KMS-11 (cell line): ENCODE measurements at regions not wholly inside any gene's neighbourhood (a gene's known extent, or its start where the extent isn't known, plus 50 kb on each side); places are given as distances from the start of the nearest gene placed in this dataset.

Experiments
- H2AFZ ChIP-seq: fragments of 200-600 bp; sonication (generic); 2 replicates; pipeline ENCODE4 v1.6.1; 2016; ENCODE audit warnings: antibody characterized with exemption, mixed run types, low read depth
- H3K27ac ChIP-seq: fragments of 200-600 bp; sonication (generic); 2 replicates; pipeline ENCODE4 v1.6.1; 2016; ENCODE audit warnings: mild to moderate bottlenecking, mixed run types
- H3K27me3 ChIP-seq: fragments of 200-600 bp; sonication (generic); 2 replicates; pipeline ENCODE4 v1.6.1; 2017; ENCODE audit warnings: mild to moderate bottlenecking, low read depth, mixed run types, moderate library complexity; ENCODE audit not compliant: insufficient read depth
- H3K36me3 ChIP-seq: fragments of 200-600 bp; sonication (generic); 2 replicates; pipeline ENCODE4 v1.6.1; 2017; ENCODE audit warnings: mild to moderate bottlenecking, mixed run types; ENCODE audit not compliant: insufficient read depth
- H3K4me1 ChIP-seq: fragments of 200-600 bp; sonication (generic); 2 replicates; pipeline ENCODE4 v1.6.1; 2016; ENCODE audit warnings: mild to moderate bottlenecking, low read depth, mixed run types; ENCODE audit not compliant: poor library complexity, severe bottlenecking
- H3K4me2 ChIP-seq: fragments of 200-600 bp; sonication (generic); 2 replicates; pipeline ENCODE4 v1.7.0; 2016; ENCODE audit warnings: mild to moderate bottlenecking, mixed run types
- H3K4me3 ChIP-seq: fragments of 200-600 bp; sonication (generic); IDR thresholded peaks from 2 replicates; pipeline ENCODE4 v1.6.1; 2017; ENCODE audit warnings: low read depth, low read length, mixed read lengths; ENCODE audit not compliant: insufficient read depth
- H3K79me2 ChIP-seq: fragments of 200-600 bp; sonication (generic); 2 replicates; pipeline ENCODE4 v1.6.1; 2016; ENCODE audit warnings: low read depth, mixed run types; ENCODE audit not compliant: insufficient read depth
- H3K9ac ChIP-seq: fragments of 200-600 bp; sonication (generic); 2 replicates; pipeline ENCODE4 v1.6.1; 2016; ENCODE audit warnings: mild to moderate bottlenecking, mixed run types
- H4K20me1 ChIP-seq: fragments of 200-600 bp; sonication (generic); 2 replicates; pipeline ENCODE4 v1.6.1; 2016; ENCODE audit warnings: mild to moderate bottlenecking, mixed run types; ENCODE audit not compliant: insufficient read depth
- TF ChIP-seq, protein P1 (sequence below): fragments of 200-600 bp; sonication (generic); conservative IDR thresholded peaks from 2 replicates; pipeline ENCODE4 v1.6.1; 2017; ENCODE audit warnings: low read depth, mild to moderate bottlenecking, antibody characterized with exemption, low read length, moderate library complexity, mixed read lengths

DNA sequence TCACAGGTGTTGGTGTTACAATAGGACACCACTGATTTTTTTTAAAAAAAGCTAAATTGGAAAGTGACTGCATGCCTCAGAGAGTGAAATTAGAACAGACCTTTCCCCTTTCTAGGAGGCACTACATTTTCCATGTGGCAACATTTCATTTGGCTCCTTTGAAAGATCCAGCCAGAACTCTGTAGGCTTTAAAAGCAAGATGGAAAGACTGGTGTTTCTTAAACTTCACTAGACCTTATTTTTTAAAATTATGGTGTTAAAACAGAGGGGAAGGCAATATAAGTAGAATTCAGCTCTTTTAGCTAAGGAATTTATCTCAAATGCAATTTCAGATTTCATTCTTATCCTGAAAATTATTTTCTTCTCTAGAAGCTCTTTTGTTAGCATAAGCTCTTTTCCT, 317.6 kb upstream of the TGFBR2 start:
- Histone ChIP-seq H4K20me1 (no peaks in the 10 kb centered on the region), H3K79me2 (no peaks in the 10 kb centered on the region), H3K4me1 (no peaks in the 10 kb centered on the region), H2AFZ (no peak overlapping the region), H3K4me2 (no peak overlapping the region), H3K36me3 (no peaks in the 10 kb centered on the region), H3K9ac (no peak overlapping the region), H3K27ac (no peak overlapping the region), H3K27me3 (no peaks in the 10 kb centered on the region), H3K4me3 (no peak overlapping the region)
- TF ChIP-seq, protein P1, sequence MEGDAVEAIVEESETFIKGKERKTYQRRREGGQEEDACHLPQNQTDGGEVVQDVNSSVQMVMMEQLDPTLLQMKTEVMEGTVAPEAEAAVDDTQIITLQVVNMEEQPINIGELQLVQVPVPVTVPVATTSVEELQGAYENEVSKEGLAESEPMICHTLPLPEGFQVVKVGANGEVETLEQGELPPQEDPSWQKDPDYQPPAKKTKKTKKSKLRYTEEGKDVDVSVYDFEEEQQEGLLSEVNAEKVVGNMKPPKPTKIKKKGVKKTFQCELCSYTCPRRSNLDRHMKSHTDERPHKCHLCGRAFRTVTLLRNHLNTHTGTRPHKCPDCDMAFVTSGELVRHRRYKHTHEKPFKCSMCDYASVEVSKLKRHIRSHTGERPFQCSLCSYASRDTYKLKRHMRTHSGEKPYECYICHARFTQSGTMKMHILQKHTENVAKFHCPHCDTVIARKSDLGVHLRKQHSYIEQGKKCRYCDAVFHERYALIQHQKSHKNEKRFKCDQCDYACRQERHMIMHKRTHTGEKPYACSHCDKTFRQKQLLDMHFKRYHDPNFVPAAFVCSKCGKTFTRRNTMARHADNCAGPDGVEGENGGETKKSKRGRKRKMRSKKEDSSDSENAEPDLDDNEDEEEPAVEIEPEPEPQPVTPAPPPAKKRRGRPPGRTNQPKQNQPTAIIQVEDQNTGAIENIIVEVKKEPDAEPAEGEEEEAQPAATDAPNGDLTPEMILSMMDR = no peak

GRCh38 chr3:30289324-30289723, 317.1 kb upstream of the TGFBR2 start:
- Histone ChIP-seq H3K27ac (no peak overlapping the region), H3K27me3 (no peaks in the 10 kb centered on the region), H3K4me2 (no peak overlapping the region), H3K36me3 (no peaks in the 10 kb centered on the region), H3K79me2 (no peaks in the 10 kb centered on the region), H4K20me1 (no peaks in the 10 kb centered on the region), H3K4me3 (no peak overlapping the region), H3K9ac (no peak overlapping the region), H2AFZ (no peak overlapping the region), H3K4me1 (no peaks in the 10 kb centered on the region)
- TF ChIP-seq, protein P1 = no peak

GRCh38 chr3:30289766-30290165, 316.6 kb upstream of the TGFBR2 start:
- Histone ChIP-seq H3K4me1 (no peaks in the 10 kb centered on the region), H4K20me1 (no peaks in the 10 kb centered on the region), H3K27ac (no peak overlapping the region), H3K36me3 (no peaks in the 10 kb centered on the region), H3K9ac (no peak overlapping the region), H3K4me3 (no peak overlapping the region), H3K4me2 (no peak overlapping the region), H2AFZ (no peak overlapping the region), H3K79me2 (no peaks in the 10 kb centered on the region), H3K27me3 (no peaks in the 10 kb centered on the region)
- TF ChIP-seq, protein P1 = no peak

- no peaks in the 10 kb centered on the region for H3K4me1 ChIP-seq
- H3K9ac ChIP-seq = no peak overlapping the region
- H3K27me3 ChIP-seq = no peaks in the 10 kb centered on the region
- H3K4me2 ChIP-seq = no peak overlapping the region
- no peak overlapping the region for H3K4me3 ChIP-seq
- TF ChIP-seq, protein P1 = no peak
- no peak overlapping the region for H3K27ac ChIP-seq
- no peaks in the 10 kb centered on the region for H4K20me1 ChIP-seq
- no peaks in the 10 kb centered on the region for H3K79me2 ChIP-seq
- no peaks in the 10 kb centered on the region for H3K36me3 ChIP-seq
- H2AFZ ChIP-seq = no peak overlapping the region
Observed at GRCh38 chr3:30290479-30290878, 315.9 kb upstream of the TGFBR2 start.
